ENCODE measurements at regions not wholly inside any gene's neighbourhood (a gene's known extent, or its start where the extent isn't known, plus 50 kb on each side); places are given as distances from the start of the nearest gene placed in this dataset.
"Not testable (repeated sequence)": the region's sequence is repeated elsewhere in the genome, so short reads cannot be mapped to it uniquely, and the experiment has no call there.

GRCh38 chr11:81539806-81540205 lies 1193.9 kb downstream of the FAM181B start:
- not testable (repeated sequence) for TF ChIP-seq ZNF274 (IDR thresholded peaks at IDR 0.05; ENCODE audit: low read depth, low read length); YY1 (IDR thresholded peaks at IDR 0.05; ENCODE audit: insufficient read depth, insufficient read length); SUZ12 (IDR thresholded peaks at IDR 0.05; ENCODE audit: extremely low read depth, insufficient read depth, insufficient read length)
